DND-41 (cell line): ENCODE measurements at regions not wholly inside any gene's neighbourhood (a gene's known extent, or its start where the extent isn't known, plus 50 kb on each side); places are given as distances from the start of the nearest gene placed in this dataset.

Source experiments
- EZH2 ChIP-seq: IDR thresholded peaks from 3 replicates; pipeline ENCODE4 v1.6.1; 2012; ENCODE audit warnings: borderline replicate concordance, low read depth, mild to moderate bottlenecking, moderate library complexity, low read length, inconsistent platforms; ENCODE audit not compliant: severe bottlenecking
- TF ChIP-seq, protein P1 (sequence below): IDR thresholded peaks from 2 replicates; pipeline ENCODE4 v1.5.1; 2012; ENCODE audit warnings: borderline replicate concordance, low read length, moderate library complexity, mild to moderate bottlenecking; ENCODE audit not compliant: poor library complexity, severe bottlenecking; ENCODE audit errors: extremely low read depth

DNA sequence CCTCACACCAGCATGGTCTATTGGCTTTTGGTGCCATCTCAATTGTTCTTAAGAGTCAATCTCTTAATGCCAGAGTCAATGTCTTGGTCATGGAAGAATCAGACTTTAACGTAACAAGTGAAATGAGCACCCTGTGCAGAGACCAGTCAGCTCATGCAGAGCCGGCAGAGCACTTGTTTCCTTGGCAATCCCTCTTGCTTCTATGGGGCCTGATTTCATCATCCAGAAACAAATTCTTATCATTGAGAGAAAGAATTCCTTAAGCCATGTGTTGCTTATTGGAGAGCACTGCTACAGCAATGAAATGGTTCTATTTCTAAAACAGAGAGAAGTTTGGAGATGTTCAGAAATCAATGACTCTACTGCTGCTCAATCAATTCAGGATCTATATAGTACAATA lies 212.8 kb downstream of the IPMK start:
- TF ChIP-seq, protein P1, sequence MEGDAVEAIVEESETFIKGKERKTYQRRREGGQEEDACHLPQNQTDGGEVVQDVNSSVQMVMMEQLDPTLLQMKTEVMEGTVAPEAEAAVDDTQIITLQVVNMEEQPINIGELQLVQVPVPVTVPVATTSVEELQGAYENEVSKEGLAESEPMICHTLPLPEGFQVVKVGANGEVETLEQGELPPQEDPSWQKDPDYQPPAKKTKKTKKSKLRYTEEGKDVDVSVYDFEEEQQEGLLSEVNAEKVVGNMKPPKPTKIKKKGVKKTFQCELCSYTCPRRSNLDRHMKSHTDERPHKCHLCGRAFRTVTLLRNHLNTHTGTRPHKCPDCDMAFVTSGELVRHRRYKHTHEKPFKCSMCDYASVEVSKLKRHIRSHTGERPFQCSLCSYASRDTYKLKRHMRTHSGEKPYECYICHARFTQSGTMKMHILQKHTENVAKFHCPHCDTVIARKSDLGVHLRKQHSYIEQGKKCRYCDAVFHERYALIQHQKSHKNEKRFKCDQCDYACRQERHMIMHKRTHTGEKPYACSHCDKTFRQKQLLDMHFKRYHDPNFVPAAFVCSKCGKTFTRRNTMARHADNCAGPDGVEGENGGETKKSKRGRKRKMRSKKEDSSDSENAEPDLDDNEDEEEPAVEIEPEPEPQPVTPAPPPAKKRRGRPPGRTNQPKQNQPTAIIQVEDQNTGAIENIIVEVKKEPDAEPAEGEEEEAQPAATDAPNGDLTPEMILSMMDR = no peak
- TF ChIP-seq EZH2 = no peak
